BJ (cell line): ENCODE measurements at regions not wholly inside any gene's neighbourhood (a gene's known extent, or its start where the extent isn't known, plus 50 kb on each side); places are given as distances from the start of the nearest gene placed in this dataset.

Experiments
- CTCF ChIA-PET: fragments of 350-600 bp; formaldehyde crosslinking; extraction: SDS; loops from one replicate; lab custom pipeline; 2021; ENCODE audit warnings: antibody characterized with exemption, inconsistent platforms; lab: Yijun Ruan, JAX
- POLR2A ChIA-PET: fragments of 300-600 bp; sonication (Branson Sonifier 250); formaldehyde crosslinking; extraction: SDS; loops from one replicate; lab custom pipeline; 2021; ENCODE audit warnings: antibody characterized with exemption; lab: Charles Lee
- DNase-seq: peaks from one replicate; pipeline ENCODE4 v3.0.0-alpha.2; 2011; ENCODE audit warnings: low read depth
- H3K27me3 ChIP-seq: 2 replicates; pipeline ENCODE4 v1.6.0; 2011; ENCODE audit warnings: low read length; ENCODE audit not compliant: control insufficient read depth, insufficient read depth
- H3K36me3 ChIP-seq: 2 replicates; pipeline ENCODE4 v1.5.1; 2011; ENCODE audit warnings: low read length; ENCODE audit not compliant: control insufficient read depth, insufficient read depth
- H3K4me3 ChIP-seq: 2 replicates; pipeline ENCODE4 v1.5.1; 2011; ENCODE audit warnings: low read depth, mild to moderate bottlenecking, control low read depth, low read length
- TF ChIP-seq, protein P1 (sequence below): IDR thresholded peaks from 2 replicates; pipeline ENCODE4 v1.5.1; 2011; ENCODE audit warnings: low read depth, mild to moderate bottlenecking, control low read depth, inconsistent platforms, low read length, moderate library complexity; ENCODE audit not compliant: insufficient read depth

GRCh38 chr18:44232500-44232899, 448.2 kb upstream of the SETBP1 start:
- TF ChIP-seq, protein P1, sequence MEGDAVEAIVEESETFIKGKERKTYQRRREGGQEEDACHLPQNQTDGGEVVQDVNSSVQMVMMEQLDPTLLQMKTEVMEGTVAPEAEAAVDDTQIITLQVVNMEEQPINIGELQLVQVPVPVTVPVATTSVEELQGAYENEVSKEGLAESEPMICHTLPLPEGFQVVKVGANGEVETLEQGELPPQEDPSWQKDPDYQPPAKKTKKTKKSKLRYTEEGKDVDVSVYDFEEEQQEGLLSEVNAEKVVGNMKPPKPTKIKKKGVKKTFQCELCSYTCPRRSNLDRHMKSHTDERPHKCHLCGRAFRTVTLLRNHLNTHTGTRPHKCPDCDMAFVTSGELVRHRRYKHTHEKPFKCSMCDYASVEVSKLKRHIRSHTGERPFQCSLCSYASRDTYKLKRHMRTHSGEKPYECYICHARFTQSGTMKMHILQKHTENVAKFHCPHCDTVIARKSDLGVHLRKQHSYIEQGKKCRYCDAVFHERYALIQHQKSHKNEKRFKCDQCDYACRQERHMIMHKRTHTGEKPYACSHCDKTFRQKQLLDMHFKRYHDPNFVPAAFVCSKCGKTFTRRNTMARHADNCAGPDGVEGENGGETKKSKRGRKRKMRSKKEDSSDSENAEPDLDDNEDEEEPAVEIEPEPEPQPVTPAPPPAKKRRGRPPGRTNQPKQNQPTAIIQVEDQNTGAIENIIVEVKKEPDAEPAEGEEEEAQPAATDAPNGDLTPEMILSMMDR, result no peak
- Histone ChIP-seq H3K36me3 (no peaks in the 10 kb centered on the region), H3K4me3 (no peak overlapping the region), H3K27me3 (no peaks in the 10 kb centered on the region)
- ChIA-PET POLR2A (no interaction called here), CTCF (no interaction called here)
- no peak for DNase-seq

DNA sequence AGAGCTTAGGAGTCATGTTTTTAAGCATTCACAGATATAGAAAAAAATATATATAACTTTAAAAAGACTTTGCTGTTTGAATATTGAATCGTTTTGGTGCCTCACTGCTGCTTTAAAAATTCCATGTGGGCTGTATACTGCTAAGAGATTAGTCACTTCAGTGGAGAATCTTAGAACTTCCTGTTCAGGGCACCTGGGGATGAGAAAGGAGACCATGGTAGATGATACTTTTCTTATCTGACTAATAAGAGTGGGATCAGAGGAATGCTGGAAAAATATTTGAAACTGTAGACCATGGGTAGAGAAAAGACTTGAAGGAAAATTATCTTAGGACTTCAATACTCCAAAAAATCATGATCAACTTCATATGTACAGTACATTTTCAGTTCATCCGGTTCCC, 442.2 kb upstream of the SETBP1 start:
- ChIA-PET POLR2A (no interaction called here), CTCF (interaction anchor here (0.6 kb wide), 1 partner anchor 633 kb away, joined by 3 read pairs; no protein-coding TSS in a partner anchor)
- Histone ChIP-seq H3K36me3 (no peaks in the 10 kb centered on the region), H3K4me3 (no peak overlapping the region), H3K27me3 (no peaks in the 10 kb centered on the region)
- DNase-seq, result no peak
- TF ChIP-seq, protein P1, result no peak

DNA sequence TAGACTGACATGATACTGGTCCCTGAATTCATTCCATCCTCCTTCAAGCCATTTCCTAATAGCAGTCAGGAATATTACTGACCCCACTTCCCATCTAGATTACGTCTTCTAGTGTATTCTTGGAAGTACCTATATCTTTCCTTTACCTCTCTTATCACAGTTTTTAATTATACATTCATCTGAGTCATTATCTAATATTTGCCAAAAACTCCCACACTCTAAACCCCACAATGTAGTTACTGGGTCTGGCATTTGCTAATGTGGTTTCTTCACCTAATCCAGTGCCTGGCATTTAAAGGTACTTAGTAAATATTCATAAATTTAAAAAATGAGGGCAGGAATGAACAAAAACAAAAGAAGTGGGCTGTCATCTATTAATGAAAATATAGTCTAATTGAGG, 441.8 kb upstream of the SETBP1 start:
- TF ChIP-seq, protein P1, result no peak
- POLR2A ChIA-PET, result no interaction called here
- no peaks in the 10 kb centered on the region for H3K36me3 ChIP-seq
- no peak for DNase-seq
- H3K27me3 ChIP-seq, result no peaks in the 10 kb centered on the region
- CTCF ChIA-PET, result no interaction called here
- H3K4me3 ChIP-seq, result no peak overlapping the region

DNA sequence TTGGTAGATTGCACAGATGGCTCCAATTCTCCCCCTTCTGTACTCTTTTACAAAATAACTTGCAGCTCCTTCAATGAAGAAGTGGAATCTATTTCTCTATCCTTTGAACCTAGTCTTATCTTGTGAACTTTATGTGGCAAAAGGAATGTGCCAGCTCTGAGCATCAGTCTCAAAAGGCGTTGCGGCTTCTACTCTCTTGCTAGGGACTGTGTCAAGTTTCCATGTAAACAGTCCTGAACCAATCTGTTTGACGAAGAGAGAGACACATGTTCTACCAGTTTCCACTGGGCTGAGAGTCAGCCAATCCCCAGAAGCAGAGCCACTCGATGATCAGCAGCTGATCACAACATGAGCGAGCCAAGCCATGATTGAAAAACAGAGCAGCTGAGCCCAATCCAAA, 439.7 kb upstream of the SETBP1 start:
- no peak overlapping the region for H3K4me3 ChIP-seq
- no peaks in the 10 kb centered on the region for H3K36me3 ChIP-seq
- TF ChIP-seq, protein P1, result no peak
- no peaks in the 10 kb centered on the region for H3K27me3 ChIP-seq
- CTCF ChIA-PET, result interaction anchor here (0.8 kb wide), 1 partner anchor 11 kb away, joined by 3 read pairs; no protein-coding TSS in a partner anchor
- no peak for DNase-seq
- POLR2A ChIA-PET, result no interaction called here

- ChIA-PET CTCF (no interaction called here), POLR2A (no interaction called here)
- TF ChIP-seq, protein P1, result no peak
- H3K27me3 ChIP-seq, result no peaks in the 10 kb centered on the region
- no peaks in the 10 kb centered on the region for H3K36me3 ChIP-seq
- no peak overlapping the region for H3K4me3 ChIP-seq
- no peak for DNase-seq
Measured at GRCh38 chr18:44245019-44245418, 435.7 kb upstream of the SETBP1 start.
